Nephron progenitor cell (in vitro differentiated cells): ENCODE measurements at regions not wholly inside any gene's neighbourhood (a gene's known extent, or its start where the extent isn't known, plus 50 kb on each side); places are given as distances from the start of the nearest gene placed in this dataset.

Experiments
- DNase-seq: peaks from one replicate; pipeline ENCODE4 v3.0.0; 2021
- H3K27ac Mint-ChIP-seq: 2 replicates; pipeline ENCODE4 v1.8.0; 2021; ENCODE audit warnings: mild to moderate bottlenecking, moderate library complexity, mixed read lengths
- H3K27me3 Mint-ChIP-seq: 2 replicates; pipeline ENCODE4 v1.8.0; 2021; ENCODE audit warnings: mild to moderate bottlenecking, low read depth, mixed read lengths; ENCODE audit not compliant: poor library complexity
- H3K36me3 Mint-ChIP-seq: 2 replicates; pipeline ENCODE4 v1.8.0; 2021; ENCODE audit warnings: low read depth, mixed read lengths
- H3K4me1 Mint-ChIP-seq: 2 replicates; pipeline ENCODE4 v1.8.0; 2021; ENCODE audit warnings: mixed read lengths
- H3K4me3 Mint-ChIP-seq: 2 replicates; pipeline ENCODE4 v1.8.0; 2021; ENCODE audit warnings: mild to moderate bottlenecking, moderate library complexity, mixed read lengths
- H3K9me3 Mint-ChIP-seq: 2 replicates; pipeline ENCODE4 v1.8.0; 2021; ENCODE audit warnings: mild to moderate bottlenecking, moderate library complexity, mixed read lengths
- TF ChIP-seq, protein P1 (sequence below): fragments of 200-600 bp; sonication (generic); IDR thresholded peaks from 2 replicates; pipeline ENCODE4 v1.5.0; 2021; ENCODE audit warnings: antibody characterized with exemption

DNA sequence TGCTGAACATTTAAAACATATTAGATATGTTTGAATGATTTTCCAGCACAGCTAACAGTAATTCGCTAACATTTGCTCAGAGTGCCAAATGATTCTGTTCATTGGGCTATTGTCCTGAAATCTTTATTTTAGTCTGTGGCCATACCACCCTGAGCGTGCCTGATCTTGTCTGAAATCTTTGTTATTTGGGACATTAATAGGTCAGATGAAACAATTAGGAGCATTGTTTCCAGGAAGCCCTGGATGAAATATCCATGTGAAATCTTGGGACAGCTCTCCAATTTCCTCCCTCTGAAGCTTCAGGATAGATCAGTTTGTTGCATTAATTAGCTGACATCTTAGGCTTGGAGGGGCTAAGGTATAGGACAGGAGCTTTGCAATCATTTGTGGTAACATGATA, 512.0 kb downstream of the KIF20B start:
- Mint-ChIP-seq H3K36me3 (no peaks in the 10 kb centered on the region), H3K27me3 (no peaks in the 10 kb centered on the region), H3K9me3 (no peaks in the 10 kb centered on the region), H3K27ac (no peak overlapping the region), H3K4me1 (no peaks in the 10 kb centered on the region), H3K4me3 (no peak overlapping the region)
- TF ChIP-seq, protein P1, sequence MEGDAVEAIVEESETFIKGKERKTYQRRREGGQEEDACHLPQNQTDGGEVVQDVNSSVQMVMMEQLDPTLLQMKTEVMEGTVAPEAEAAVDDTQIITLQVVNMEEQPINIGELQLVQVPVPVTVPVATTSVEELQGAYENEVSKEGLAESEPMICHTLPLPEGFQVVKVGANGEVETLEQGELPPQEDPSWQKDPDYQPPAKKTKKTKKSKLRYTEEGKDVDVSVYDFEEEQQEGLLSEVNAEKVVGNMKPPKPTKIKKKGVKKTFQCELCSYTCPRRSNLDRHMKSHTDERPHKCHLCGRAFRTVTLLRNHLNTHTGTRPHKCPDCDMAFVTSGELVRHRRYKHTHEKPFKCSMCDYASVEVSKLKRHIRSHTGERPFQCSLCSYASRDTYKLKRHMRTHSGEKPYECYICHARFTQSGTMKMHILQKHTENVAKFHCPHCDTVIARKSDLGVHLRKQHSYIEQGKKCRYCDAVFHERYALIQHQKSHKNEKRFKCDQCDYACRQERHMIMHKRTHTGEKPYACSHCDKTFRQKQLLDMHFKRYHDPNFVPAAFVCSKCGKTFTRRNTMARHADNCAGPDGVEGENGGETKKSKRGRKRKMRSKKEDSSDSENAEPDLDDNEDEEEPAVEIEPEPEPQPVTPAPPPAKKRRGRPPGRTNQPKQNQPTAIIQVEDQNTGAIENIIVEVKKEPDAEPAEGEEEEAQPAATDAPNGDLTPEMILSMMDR = no peak
- DNase-seq = no peak

DNA sequence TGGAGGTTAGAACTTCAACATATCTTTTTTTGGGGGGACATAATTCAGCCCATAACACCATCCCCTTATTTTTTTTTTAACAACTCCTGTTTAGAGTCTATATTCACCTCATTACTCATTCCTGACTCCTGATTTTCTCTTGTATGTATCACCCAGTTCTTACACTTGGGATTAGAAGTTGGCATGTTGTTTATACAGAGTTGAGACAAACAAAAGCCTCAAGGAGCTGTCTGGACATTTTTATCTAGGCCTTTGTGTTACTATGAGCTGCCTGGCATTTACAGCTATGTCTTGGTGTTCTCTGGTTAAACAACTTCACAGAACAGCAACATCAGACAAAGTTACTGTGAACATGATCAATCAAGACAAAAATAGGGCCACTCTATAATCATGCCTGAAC, 517.5 kb downstream of the KIF20B start:
- TF ChIP-seq, protein P1 = no peak
- no peak for DNase-seq
- H3K4me3 Mint-ChIP-seq = no peak overlapping the region
- H3K27ac Mint-ChIP-seq = no peak overlapping the region
- no peaks in the 10 kb centered on the region for H3K9me3 Mint-ChIP-seq
- no peaks in the 10 kb centered on the region for H3K27me3 Mint-ChIP-seq
- H3K4me1 Mint-ChIP-seq = no peaks in the 10 kb centered on the region
- H3K36me3 Mint-ChIP-seq = no peaks in the 10 kb centered on the region

DNA sequence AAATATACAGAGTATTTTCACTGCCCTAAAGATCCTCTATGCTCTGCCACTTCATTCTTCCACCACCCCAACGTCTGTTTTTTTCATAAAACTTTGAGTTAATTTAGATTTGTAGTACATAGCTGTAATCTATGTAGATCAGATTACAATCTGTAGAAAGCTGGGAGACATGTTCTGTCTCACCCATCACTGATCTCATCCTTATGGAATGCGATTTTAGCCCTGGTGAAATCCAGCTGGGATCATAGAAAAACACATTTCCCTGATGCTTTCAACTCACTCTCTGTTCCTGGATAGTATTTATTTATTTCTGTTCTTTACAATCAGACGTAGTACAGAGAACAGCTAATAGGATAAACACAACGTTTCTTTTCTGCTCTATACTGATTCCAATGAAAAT, 521.0 kb downstream of the KIF20B start:
- no peak for DNase-seq
- H3K27me3 Mint-ChIP-seq = no peaks in the 10 kb centered on the region
- H3K4me3 Mint-ChIP-seq = no peak overlapping the region
- no peaks in the 10 kb centered on the region for H3K4me1 Mint-ChIP-seq
- no peaks in the 10 kb centered on the region for H3K36me3 Mint-ChIP-seq
- TF ChIP-seq, protein P1 = no peak
- no peak overlapping the region for H3K27ac Mint-ChIP-seq
- H3K9me3 Mint-ChIP-seq = no peaks in the 10 kb centered on the region

DNA sequence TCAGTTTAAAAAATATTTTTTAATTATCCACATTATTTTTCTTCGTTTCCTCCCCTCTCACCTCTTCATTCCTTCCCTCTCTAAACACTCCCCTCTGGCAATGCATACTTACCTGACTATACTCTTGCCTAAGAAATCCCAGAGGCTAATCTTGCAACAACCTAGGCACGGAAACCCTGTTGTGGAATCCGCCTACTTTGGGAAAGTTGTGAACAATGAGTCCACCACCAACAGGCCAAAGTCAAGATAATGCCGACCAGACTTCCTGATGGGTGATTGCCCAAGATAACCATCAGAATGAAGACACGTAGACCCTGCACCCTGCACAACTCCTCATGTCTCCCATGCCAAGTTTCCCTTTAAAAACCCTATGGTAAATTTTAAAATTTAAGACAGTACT, 521.5 kb downstream of the KIF20B start:
- no peak overlapping the region for H3K27ac Mint-ChIP-seq
- TF ChIP-seq, protein P1 = no peak
- no peaks in the 10 kb centered on the region for H3K27me3 Mint-ChIP-seq
- no peaks in the 10 kb centered on the region for H3K9me3 Mint-ChIP-seq
- H3K4me3 Mint-ChIP-seq = no peak overlapping the region
- no peak for DNase-seq
- H3K36me3 Mint-ChIP-seq = no peaks in the 10 kb centered on the region
- no peaks in the 10 kb centered on the region for H3K4me1 Mint-ChIP-seq

DNA sequence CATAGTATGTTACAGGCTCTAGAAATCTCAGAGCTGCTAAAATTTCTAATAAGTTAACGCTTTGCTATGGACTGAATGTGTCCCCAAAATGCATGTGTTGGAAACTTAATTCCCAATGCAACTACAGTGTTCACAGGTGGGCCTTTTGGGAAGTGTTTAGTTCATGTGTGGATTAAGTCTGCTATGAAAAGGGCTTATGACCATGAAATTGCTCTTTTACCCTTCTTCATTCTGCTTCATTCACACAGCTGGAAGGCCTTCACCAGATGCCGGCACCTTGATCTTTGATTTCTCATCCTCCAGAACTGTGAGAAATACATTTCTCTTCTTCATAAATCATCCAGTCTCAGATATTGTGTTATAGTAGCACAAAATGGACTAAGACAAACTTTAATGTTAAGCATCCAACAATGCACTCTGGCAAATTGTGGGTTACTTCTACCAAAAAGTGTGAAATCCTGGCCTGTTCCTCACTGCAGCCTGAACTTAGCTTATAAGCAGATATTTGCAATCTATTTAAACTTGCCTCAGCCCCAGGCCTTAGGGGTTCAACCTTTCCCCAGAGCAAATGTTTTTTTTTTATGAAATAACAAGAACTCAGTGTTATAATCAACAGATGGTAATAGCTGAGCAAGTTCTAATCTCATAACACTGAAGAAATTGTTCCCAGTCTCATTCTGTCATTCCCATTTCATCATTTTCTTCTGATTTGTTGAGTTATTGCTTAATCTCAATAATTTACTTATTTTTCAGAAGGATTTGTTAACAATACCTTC, 523.6 kb downstream of the KIF20B start:
- Mint-ChIP-seq H3K27ac (no peak overlapping the region), H3K4me1 (no peaks in the 10 kb centered on the region), H3K36me3 (no peaks in the 10 kb centered on the region), H3K27me3 (peaks cover 2% of the 10 kb centered on the region), H3K4me3 (no peak overlapping the region), H3K9me3 (peaks cover 8% of the 10 kb centered on the region)
- no peak for DNase-seq
- TF ChIP-seq, protein P1 = no peak

DNA sequence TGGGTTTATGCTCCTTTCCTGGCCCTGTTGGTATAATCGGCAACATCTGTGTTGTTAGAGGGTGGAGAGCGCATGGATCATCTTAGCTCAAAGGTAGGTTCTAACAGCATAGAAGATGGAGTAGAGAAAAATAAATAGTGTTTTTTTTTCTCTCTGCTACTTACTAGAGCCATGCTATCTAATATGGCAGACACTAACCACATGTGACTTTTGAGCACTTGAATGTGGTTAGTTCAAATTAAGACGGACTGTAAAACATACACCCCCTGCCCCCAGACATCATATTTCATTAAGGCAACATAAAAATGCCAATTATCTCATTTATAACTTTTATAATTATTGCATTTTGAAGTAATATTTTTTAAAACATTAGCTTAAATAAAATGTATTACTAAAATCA, 525.1 kb downstream of the KIF20B start:
- Mint-ChIP-seq H3K36me3 (peaks cover 9% of the 10 kb centered on the region), H3K4me3 (no peak overlapping the region)

More for the DNA sequence above, 525.1 kb downstream of the KIF20B start:
- H3K27me3 Mint-ChIP-seq = peaks cover 4% of the 10 kb centered on the region
- DNase-seq = no peak
- H3K4me1 Mint-ChIP-seq = no peaks in the 10 kb centered on the region
- no peak overlapping the region for H3K27ac Mint-ChIP-seq
- H3K9me3 Mint-ChIP-seq = peaks cover 17% of the 10 kb centered on the region
- TF ChIP-seq, protein P1 = no peak
